ENCODE measurements at regions not wholly inside any gene's neighbourhood (a gene's known extent, or its start where the extent isn't known, plus 50 kb on each side); places are given as distances from the start of the nearest gene placed in this dataset.

- TF ChIP-seq, protein P1, sequence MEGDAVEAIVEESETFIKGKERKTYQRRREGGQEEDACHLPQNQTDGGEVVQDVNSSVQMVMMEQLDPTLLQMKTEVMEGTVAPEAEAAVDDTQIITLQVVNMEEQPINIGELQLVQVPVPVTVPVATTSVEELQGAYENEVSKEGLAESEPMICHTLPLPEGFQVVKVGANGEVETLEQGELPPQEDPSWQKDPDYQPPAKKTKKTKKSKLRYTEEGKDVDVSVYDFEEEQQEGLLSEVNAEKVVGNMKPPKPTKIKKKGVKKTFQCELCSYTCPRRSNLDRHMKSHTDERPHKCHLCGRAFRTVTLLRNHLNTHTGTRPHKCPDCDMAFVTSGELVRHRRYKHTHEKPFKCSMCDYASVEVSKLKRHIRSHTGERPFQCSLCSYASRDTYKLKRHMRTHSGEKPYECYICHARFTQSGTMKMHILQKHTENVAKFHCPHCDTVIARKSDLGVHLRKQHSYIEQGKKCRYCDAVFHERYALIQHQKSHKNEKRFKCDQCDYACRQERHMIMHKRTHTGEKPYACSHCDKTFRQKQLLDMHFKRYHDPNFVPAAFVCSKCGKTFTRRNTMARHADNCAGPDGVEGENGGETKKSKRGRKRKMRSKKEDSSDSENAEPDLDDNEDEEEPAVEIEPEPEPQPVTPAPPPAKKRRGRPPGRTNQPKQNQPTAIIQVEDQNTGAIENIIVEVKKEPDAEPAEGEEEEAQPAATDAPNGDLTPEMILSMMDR (conservative IDR thresholded peaks at IDR 0.05), result no peak
- TF ChIP-seq EZH2 (IDR thresholded peaks at IDR 0.05; ENCODE audit: low read depth), result no peak
Measured at GRCh38 chr2:2892378-2892777, 485.2 kb downstream of the EIPR1 start.

All from PC-9 (cell line).